Neural cell (in vitro differentiated cells): ENCODE measurements at regions not wholly inside any gene's neighbourhood (a gene's known extent, or its start where the extent isn't known, plus 50 kb on each side); places are given as distances from the start of the nearest gene placed in this dataset.

Experiments used
- H2AFZ ChIP-seq: fragments of 200-600, 300-800 bp; sonication (generic), shearing (Covaris generic); 2 replicates; pipeline ENCODE4 v1.6.0; 2014; ENCODE audit warnings: low read depth, mild to moderate bottlenecking, antibody characterized with exemption, low read length, moderate library complexity
- H3F3A ChIP-seq: fragments of 200-600 bp; shearing (Covaris generic); 2 replicates; pipeline ENCODE4 v1.6.1; 2016; ENCODE audit warnings: mild to moderate bottlenecking, moderate library complexity, mixed read lengths, antibody characterized with exemption, low read length; ENCODE audit not compliant: insufficient read depth, poor library complexity, severe bottlenecking
- H3K27ac ChIP-seq: fragments of 200-600, 300-800 bp; sonication (generic), shearing (Covaris generic); 2 replicates; pipeline ENCODE4 v1.5.1; 2014; ENCODE audit warnings: mild to moderate bottlenecking, low read length, moderate library complexity
- H3K27me3 ChIP-seq: fragments of 300-800, 200-600 bp; sonication (generic), shearing (Covaris generic); 2 replicates; pipeline ENCODE4 v1.6.0; 2014; ENCODE audit warnings: mild to moderate bottlenecking, low read depth, low read length, moderate library complexity; ENCODE audit not compliant: insufficient read depth
- H3K36me3 ChIP-seq: fragments of 300-800, 200-600 bp; sonication (generic), shearing (Covaris generic); 2 replicates; pipeline ENCODE4 v1.5.1; 2014; ENCODE audit warnings: mild to moderate bottlenecking, antibody characterized with exemption, low read length, moderate library complexity; ENCODE audit not compliant: insufficient read depth
- H3K4me2 ChIP-seq: fragments of 300-800, 200-600 bp; sonication (generic), shearing (Covaris generic); 2 replicates; pipeline ENCODE4 v1.6.0; 2014; ENCODE audit warnings: mild to moderate bottlenecking, low read length
- H3K4me3 ChIP-seq: fragments of 300-800, 200-600 bp; sonication (generic), shearing (Covaris generic); 2 replicates; pipeline ENCODE4 v1.5.1; 2014; ENCODE audit warnings: mild to moderate bottlenecking, low read length, moderate library complexity
- H3K79me2 ChIP-seq: fragments of 200-600 bp; shearing (Covaris generic); replicated peaks from 2 replicates; pipeline ENCODE4 v1.6.0; 2014; ENCODE audit warnings: mild to moderate bottlenecking, low read length, moderate library complexity; ENCODE audit not compliant: insufficient read depth
- H3K9ac ChIP-seq: fragments of 300-800, 200-600 bp; sonication (generic), shearing (Covaris generic); 2 replicates; pipeline ENCODE4 v1.6.1; 2016; ENCODE audit warnings: mild to moderate bottlenecking, low read length, mixed read lengths
- H3K9me2 ChIP-seq: fragments of 200-600 bp; shearing (Covaris generic); 2 replicates; pipeline ENCODE4 v1.6.1; 2016; ENCODE audit warnings: mild to moderate bottlenecking, low read length, mixed read lengths; ENCODE audit not compliant: insufficient read depth
- H3K9me3 ChIP-seq: fragments of 200-600, 300-800 bp; sonication (generic), shearing (Covaris generic); 2 replicates; pipeline ENCODE4 v1.6.1; 2016; ENCODE audit warnings: mild to moderate bottlenecking, mixed run types, low read length, moderate library complexity, mixed read lengths
- H4K20me1 ChIP-seq: fragments of 200-600 bp; shearing (Covaris generic); 2 replicates; pipeline ENCODE4 v1.6.1; 2016; ENCODE audit warnings: mild to moderate bottlenecking, mixed run types; ENCODE audit not compliant: insufficient read depth
- EP300 ChIP-seq: fragments of 450-650 bp; conservative IDR thresholded peaks from 2 replicates; pipeline ENCODE4 v1.6.1; 2014; ENCODE audit warnings: antibody characterized with exemption, mild to moderate bottlenecking, moderate library complexity; ENCODE audit not compliant: poor library complexity, severe bottlenecking
- EZH2 ChIP-seq: fragments of 200-600, 300-800 bp; shearing (Covaris generic), sonication (generic); IDR thresholded peaks from 2 replicates; pipeline ENCODE4 v1.6.1; 2014; ENCODE audit warnings: antibody characterized with exemption, low read length, borderline replicate concordance, mild to moderate bottlenecking; ENCODE audit not compliant: insufficient read depth, poor library complexity, severe bottlenecking
- MXI1 ChIP-seq: fragments of 450-650 bp; conservative IDR thresholded peaks from 2 replicates; pipeline ENCODE4 v1.6.1; 2014; ENCODE audit warnings: antibody characterized with exemption, mild to moderate bottlenecking; ENCODE audit not compliant: poor library complexity, severe bottlenecking
- POLR2AphosphoS5 ChIP-seq: IDR thresholded peaks from 2 replicates; pipeline ENCODE4 v1.6.1; 2012
- RAD21 ChIP-seq: fragments of 450-650 bp; conservative IDR thresholded peaks from 2 replicates; pipeline ENCODE4 v1.6.1; 2014; ENCODE audit warnings: antibody characterized with exemption, mild to moderate bottlenecking, moderate library complexity
- SMC3 ChIP-seq: fragments of 450-650 bp; conservative IDR thresholded peaks from 2 replicates; pipeline ENCODE4 v1.6.1; 2014; ENCODE audit warnings: antibody characterized with exemption, mild to moderate bottlenecking, moderate library complexity; ENCODE audit not compliant: poor library complexity
- TAF1 ChIP-seq: IDR thresholded peaks from 2 replicates; pipeline ENCODE4 v1.6.1; 2012; ENCODE audit warnings: low read depth
- TF ChIP-seq, protein P1 (sequence below): IDR thresholded peaks from 2 replicates; pipeline ENCODE4 v1.6.1; 2012; ENCODE audit warnings: borderline replicate concordance
- TF ChIP-seq, protein P2 (sequence below): fragments of 450-650 bp; IDR thresholded peaks from 2 replicates; pipeline ENCODE4 v1.5.1; 2014; ENCODE audit warnings: antibody characterized with exemption, mild to moderate bottlenecking, moderate library complexity; ENCODE audit not compliant: poor library complexity, severe bottlenecking

DNA sequence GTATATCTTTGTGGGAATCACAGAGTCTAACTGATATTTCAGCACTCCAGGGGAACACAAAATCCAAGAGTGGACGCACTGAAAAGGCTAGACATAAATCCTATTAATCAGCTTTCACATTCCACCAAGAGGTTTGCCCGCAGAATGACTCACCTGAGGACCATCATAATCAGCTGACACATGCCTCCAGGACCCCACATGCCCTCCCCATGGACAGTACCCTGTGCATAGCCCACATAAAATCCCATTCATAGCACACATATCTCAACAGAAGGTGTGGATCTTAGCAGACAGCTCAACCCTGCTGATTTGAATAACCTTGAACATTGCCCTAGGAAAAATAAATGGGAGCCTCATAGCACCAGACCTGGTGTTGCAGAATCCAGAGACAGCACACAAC, 246.8 kb upstream of the TENT5A start:
- Histone ChIP-seq H3K36me3 (no peaks in the 10 kb centered on the region), H3K9ac (no peak overlapping the region)

DNA sequence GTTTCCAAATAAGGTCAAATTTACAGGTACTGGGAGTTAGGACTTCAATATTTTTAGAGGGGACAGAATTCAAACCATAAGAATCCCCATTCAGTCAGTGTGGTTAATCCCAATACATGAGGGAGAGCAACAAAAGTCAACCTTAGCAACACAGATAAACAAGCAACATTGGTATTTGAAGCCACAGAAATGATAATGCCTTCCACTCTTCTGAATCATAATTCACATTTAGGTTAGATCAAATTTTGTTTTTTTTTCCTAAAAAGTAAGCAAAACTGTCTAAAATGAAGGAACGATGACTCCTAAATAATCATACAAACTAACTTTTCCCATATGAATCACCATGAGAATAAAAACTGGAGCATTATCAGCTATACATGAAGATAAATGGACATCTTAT, 246.0 kb upstream of the TENT5A start:
- Histone ChIP-seq H3K4me3 (no peak overlapping the region), H3K9ac (no peak overlapping the region), H3K9me2 (no peaks in the 10 kb centered on the region), H3K27me3 (no peaks in the 10 kb centered on the region), H3K27ac (no peak overlapping the region), H3K9me3 (no peaks in the 10 kb centered on the region), H4K20me1 (no peaks in the 10 kb centered on the region), H2AFZ (no peak overlapping the region), H3K4me2 (no peak overlapping the region), H3F3A (no peaks in the 10 kb centered on the region), H3K79me2 (no peaks in the 10 kb centered on the region), H3K36me3 (no peaks in the 10 kb centered on the region)
- TF ChIP-seq MXI1, result no peak
- TF ChIP-seq, protein P1, sequence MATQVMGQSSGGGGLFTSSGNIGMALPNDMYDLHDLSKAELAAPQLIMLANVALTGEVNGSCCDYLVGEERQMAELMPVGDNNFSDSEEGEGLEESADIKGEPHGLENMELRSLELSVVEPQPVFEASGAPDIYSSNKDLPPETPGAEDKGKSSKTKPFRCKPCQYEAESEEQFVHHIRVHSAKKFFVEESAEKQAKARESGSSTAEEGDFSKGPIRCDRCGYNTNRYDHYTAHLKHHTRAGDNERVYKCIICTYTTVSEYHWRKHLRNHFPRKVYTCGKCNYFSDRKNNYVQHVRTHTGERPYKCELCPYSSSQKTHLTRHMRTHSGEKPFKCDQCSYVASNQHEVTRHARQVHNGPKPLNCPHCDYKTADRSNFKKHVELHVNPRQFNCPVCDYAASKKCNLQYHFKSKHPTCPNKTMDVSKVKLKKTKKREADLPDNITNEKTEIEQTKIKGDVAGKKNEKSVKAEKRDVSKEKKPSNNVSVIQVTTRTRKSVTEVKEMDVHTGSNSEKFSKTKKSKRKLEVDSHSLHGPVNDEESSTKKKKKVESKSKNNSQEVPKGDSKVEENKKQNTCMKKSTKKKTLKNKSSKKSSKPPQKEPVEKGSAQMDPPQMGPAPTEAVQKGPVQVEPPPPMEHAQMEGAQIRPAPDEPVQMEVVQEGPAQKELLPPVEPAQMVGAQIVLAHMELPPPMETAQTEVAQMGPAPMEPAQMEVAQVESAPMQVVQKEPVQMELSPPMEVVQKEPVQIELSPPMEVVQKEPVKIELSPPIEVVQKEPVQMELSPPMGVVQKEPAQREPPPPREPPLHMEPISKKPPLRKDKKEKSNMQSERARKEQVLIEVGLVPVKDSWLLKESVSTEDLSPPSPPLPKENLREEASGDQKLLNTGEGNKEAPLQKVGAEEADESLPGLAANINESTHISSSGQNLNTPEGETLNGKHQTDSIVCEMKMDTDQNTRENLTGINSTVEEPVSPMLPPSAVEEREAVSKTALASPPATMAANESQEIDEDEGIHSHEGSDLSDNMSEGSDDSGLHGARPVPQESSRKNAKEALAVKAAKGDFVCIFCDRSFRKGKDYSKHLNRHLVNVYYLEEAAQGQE, result no peak
- no peak for TF ChIP-seq TAF1
- TF ChIP-seq RAD21, result no peak
- TF ChIP-seq POLR2AphosphoS5, result no peak
- TF ChIP-seq EP300, result no peak
- no peak for TF ChIP-seq SMC3
- no peak for TF ChIP-seq EZH2
- TF ChIP-seq, protein P2, sequence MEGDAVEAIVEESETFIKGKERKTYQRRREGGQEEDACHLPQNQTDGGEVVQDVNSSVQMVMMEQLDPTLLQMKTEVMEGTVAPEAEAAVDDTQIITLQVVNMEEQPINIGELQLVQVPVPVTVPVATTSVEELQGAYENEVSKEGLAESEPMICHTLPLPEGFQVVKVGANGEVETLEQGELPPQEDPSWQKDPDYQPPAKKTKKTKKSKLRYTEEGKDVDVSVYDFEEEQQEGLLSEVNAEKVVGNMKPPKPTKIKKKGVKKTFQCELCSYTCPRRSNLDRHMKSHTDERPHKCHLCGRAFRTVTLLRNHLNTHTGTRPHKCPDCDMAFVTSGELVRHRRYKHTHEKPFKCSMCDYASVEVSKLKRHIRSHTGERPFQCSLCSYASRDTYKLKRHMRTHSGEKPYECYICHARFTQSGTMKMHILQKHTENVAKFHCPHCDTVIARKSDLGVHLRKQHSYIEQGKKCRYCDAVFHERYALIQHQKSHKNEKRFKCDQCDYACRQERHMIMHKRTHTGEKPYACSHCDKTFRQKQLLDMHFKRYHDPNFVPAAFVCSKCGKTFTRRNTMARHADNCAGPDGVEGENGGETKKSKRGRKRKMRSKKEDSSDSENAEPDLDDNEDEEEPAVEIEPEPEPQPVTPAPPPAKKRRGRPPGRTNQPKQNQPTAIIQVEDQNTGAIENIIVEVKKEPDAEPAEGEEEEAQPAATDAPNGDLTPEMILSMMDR, result no peak

More for the DNA sequence above, 246.8 kb upstream of the TENT5A start:
- H3K27me3 ChIP-seq, result no peaks in the 10 kb centered on the region
- H3K9me3 ChIP-seq, result no peaks in the 10 kb centered on the region
- H4K20me1 ChIP-seq, result no peaks in the 10 kb centered on the region
- no peaks in the 10 kb centered on the region for H3K9me2 ChIP-seq
- H3K4me3 ChIP-seq, result no peak overlapping the region
- H3K27ac ChIP-seq, result no peak overlapping the region
- H3K4me2 ChIP-seq, result no peak overlapping the region
- no peaks in the 10 kb centered on the region for H3K79me2 ChIP-seq
- no peaks in the 10 kb centered on the region for H3F3A ChIP-seq
- H2AFZ ChIP-seq, result no peak overlapping the region
- TF ChIP-seq TAF1 (no peak), POLR2AphosphoS5 (no peak), SMC3 (no peak), RAD21 (no peak), MXI1 (no peak), EZH2 (no peak), EP300 (no peak)
- TF ChIP-seq, protein P1, result no peak
- TF ChIP-seq, protein P2, result no peak
